Activated naive CD4-positive, alpha-beta T cell treated with anti-CD3 and anti-CD28 coated beads for 36 hours (primary cell): ENCODE measurements at regions not wholly inside any gene's neighbourhood (a gene's known extent, or its start where the extent isn't known, plus 50 kb on each side); places are given as distances from the start of the nearest gene placed in this dataset.

ENCODE experiments used
- CTCF ChIA-PET: fragments of 350-600 bp; sonication (Branson Sonifier 250); formaldehyde crosslinking; loops from one replicate; lab custom pipeline; 2021; ENCODE audit warnings: antibody characterized with exemption; lab: Charles Lee
- DNase-seq: peaks from one replicate; pipeline ENCODE4 v3.0.0-alpha.2; 2020
- H3K27ac Mint-ChIP-seq: one replicate; pipeline ENCODE4 v1.8.0; 2021; ENCODE audit warnings: mild to moderate bottlenecking, mixed read lengths
- H3K27me3 Mint-ChIP-seq: one replicate; pipeline ENCODE4 v1.8.0; 2021; ENCODE audit warnings: low read depth, mixed read lengths
- H3K36me3 Mint-ChIP-seq: one replicate; pipeline ENCODE4 v1.8.0; 2021; ENCODE audit warnings: low read depth, mixed read lengths
- H3K4me1 Mint-ChIP-seq: one replicate; pipeline ENCODE4 v1.8.0; 2021; ENCODE audit warnings: low read depth, mixed read lengths
- H3K4me3 Mint-ChIP-seq: one replicate; pipeline ENCODE4 v1.8.0; 2021; ENCODE audit warnings: mild to moderate bottlenecking, moderate library complexity, mixed read lengths
- H3K9me3 Mint-ChIP-seq: one replicate; pipeline ENCODE4 v1.8.0; 2021; ENCODE audit warnings: mixed read lengths
- intact Hi-C: fragments of 100-400 bp; cut with micrococcal nuclease; formaldehyde crosslinking; loops from one replicate; pipeline ENCODE4 v1.15.1; 2023

DNA sequence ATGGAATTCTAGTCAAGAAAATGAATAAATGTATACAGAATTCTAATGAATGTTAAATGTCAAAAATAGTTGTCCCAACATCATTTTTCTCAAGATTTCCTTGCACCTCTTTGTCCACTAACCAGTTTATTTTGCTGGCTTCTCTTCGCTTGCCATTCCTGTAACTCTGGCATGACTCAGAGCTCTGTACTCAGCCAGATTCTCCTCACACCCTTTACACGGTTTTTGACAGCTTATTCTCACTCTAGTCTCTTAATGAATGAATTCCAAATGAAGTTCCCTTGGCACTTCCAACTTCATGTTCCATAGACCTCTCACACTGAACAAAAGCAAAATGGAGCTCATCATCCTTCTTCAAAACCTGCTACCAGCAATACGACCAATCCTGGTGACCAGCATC lies 419.3 kb upstream of the SLIT2 start:
- H3K27ac Mint-ChIP-seq: no peak overlapping the region
- intact Hi-C loops: no loop called here
- no peak for DNase-seq
- no peaks in the 10 kb centered on the region for H3K4me1 Mint-ChIP-seq
- no peak overlapping the region for H3K4me3 Mint-ChIP-seq
- H3K9me3 Mint-ChIP-seq: peaks cover 4% of the 10 kb centered on the region
- no peaks in the 10 kb centered on the region for H3K27me3 Mint-ChIP-seq
- no peaks in the 10 kb centered on the region for H3K36me3 Mint-ChIP-seq
- CTCF ChIA-PET: no interaction called here

DNA sequence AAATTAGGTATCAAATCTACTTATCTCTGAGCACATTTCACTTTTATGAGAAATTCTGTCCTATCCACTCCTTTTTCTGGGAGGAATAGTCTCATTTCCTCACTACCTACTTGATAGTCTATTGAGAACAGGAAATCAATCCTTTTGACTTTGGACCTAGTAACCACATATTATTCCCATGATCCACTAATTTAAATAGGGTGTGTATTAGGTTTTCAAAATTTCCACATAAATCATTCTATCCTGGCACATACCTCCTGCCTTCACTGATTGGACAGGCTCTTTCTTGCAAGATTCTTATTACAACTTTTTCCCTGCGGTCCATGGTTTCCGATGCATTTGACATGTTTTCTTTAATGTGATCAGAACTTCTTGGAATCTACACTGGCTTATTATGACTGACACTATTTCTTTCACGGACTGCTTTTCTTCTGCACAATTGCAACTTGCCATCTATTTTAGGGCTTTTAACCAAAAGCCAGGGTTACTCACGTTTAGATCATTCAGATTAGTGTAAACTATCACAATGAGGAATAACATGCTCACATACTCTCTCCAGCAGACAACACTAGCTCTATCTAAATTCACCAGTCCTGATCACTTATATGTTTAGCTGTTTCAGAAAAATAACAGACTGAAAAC lies 419.9 kb upstream of the SLIT2 start:
- H3K27ac Mint-ChIP-seq: no peak overlapping the region
- CTCF ChIA-PET: no interaction called here
- no peaks in the 10 kb centered on the region for H3K36me3 Mint-ChIP-seq
- H3K4me1 Mint-ChIP-seq: no peaks in the 10 kb centered on the region
- H3K9me3 Mint-ChIP-seq: peaks cover under 1% of the 10 kb centered on the region
- no peak for DNase-seq
- intact Hi-C loops: no loop called here
- no peak overlapping the region for H3K4me3 Mint-ChIP-seq
- no peaks in the 10 kb centered on the region for H3K27me3 Mint-ChIP-seq

DNA sequence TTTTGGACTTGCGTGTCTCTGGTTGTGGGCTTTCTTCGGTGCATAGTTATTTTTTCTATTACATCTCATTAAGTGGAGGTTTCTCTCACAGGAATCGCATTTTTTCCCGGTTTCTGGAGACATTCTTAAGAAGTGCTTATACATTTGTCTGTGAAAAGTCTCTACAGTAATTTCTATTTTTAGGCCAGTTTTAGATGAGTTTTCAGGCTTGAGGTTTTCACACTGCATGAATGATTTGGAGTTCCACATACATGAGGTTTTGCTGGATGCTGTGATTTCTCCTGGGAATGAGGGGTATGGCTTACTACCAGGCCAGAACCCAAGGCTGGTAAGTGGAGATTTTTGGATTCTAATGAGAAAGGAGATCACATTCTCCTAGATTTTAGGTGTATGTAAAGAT lies 422.6 kb upstream of the SLIT2 start:
- no peaks in the 10 kb centered on the region for H3K4me1 Mint-ChIP-seq
- intact Hi-C loops: no loop called here
- CTCF ChIA-PET: no interaction called here
- peaks cover 2% of the 10 kb centered on the region for H3K9me3 Mint-ChIP-seq
- H3K27me3 Mint-ChIP-seq: no peaks in the 10 kb centered on the region
- no peaks in the 10 kb centered on the region for H3K36me3 Mint-ChIP-seq
- no peak for DNase-seq
- no peak overlapping the region for H3K27ac Mint-ChIP-seq
- H3K4me3 Mint-ChIP-seq: no peak overlapping the region

DNA sequence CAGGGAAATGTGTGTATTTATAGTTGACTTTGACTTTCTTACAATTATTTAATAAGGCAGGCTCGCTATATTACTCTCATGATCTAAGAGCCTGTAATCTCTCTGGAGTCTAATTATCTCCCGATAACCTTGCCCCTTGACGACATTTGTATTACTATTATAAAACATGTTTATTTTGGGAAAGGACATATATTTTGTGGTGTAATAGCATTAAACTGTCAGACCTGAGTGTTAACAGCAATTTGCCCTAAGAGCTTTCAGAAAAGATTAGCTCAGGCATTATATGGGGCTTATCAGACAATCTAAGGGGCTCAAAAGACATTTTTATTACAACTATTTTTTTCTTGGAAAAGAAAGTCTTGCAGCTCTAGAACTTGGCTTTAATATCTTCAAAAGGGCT lies 427.9 kb upstream of the SLIT2 start:
- DNase-seq: no peak
- Mint-ChIP-seq H3K9me3 (peaks cover 2% of the 10 kb centered on the region), H3K4me1 (no peaks in the 10 kb centered on the region), H3K4me3 (no peak overlapping the region), H3K27me3 (no peaks in the 10 kb centered on the region), H3K27ac (no peak overlapping the region), H3K36me3 (no peaks in the 10 kb centered on the region)
- intact Hi-C loops: no loop called here
- CTCF ChIA-PET: no interaction called here

DNA sequence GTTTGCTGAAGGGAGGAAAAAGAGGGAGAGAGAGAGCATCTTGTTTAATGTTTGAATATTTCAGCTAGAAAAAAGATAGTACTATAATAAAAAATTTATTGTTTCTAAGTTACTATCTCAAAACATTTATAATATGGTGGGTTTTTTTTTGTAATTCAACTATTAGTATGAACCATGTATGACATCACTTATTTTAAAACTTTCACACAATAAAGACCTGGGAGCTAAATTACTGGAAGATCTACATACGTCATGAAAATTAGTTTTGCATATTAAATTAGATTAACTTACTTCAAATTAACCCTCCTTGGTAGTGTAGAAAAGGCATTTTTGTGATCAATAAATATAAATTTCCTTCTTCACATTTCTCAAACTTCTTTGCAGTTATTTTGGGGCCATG lies 432.0 kb upstream of the SLIT2 start:
- Mint-ChIP-seq H3K4me3 (no peak overlapping the region), H3K27ac (no peak overlapping the region), H3K36me3 (no peaks in the 10 kb centered on the region), H3K4me1 (no peaks in the 10 kb centered on the region), H3K27me3 (no peaks in the 10 kb centered on the region), H3K9me3 (no peaks in the 10 kb centered on the region)
- no peak for DNase-seq
- intact Hi-C loops: no loop called here
- CTCF ChIA-PET: interaction anchor here (0.7 kb wide), 1 partner anchor 18 kb away, joined by 6 read pairs; no protein-coding TSS in a partner anchor

DNA sequence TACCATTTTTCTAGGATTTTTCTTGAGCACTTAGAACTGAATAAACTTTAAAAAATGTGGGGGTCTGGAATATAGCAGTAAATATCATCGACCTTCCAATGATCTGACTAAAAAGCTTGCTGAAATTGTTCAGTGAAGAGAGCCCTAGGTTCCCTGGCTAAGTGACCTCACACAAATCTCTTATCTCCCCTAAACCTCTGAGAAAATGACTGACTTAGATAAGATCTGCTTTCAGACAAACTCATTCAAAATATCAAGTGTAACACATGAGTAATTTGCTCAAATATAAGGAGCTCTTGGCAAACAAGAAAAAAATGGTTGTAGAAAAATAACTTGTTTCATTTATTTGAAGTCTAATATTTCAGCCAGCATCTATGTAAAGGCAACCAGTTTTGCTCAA lies 441.7 kb upstream of the SLIT2 start:
- Mint-ChIP-seq H3K27ac (no peak overlapping the region), H3K4me3 (no peak overlapping the region), H3K9me3 (no peaks in the 10 kb centered on the region), H3K27me3 (no peaks in the 10 kb centered on the region), H3K4me1 (no peaks in the 10 kb centered on the region), H3K36me3 (no peaks in the 10 kb centered on the region)
- DNase-seq: no peak
- CTCF ChIA-PET: no interaction called here
- intact Hi-C loops: no loop called here

DNA sequence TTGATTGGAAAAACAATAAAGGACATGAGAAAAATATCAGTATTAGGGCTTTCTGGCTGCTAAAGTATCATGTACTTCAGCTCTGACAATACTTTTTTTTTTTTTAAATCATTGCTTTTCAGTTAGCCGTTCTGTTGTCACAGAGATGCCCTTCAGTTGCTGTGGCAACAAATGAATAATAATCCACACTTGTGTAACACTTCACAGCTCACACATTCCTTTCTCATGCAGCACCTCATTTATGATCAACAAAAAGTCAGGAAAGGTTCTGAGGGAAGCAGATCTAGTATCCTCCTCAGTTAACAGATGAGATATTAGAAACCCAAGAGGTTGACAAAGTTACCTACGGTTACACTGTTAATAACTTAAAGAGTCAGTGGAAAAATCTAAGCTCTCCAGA lies 444.2 kb upstream of the SLIT2 start:
- no peak for DNase-seq
- intact Hi-C loops: no loop called here
- Mint-ChIP-seq H3K9me3 (peaks cover 1% of the 10 kb centered on the region), H3K27ac (no peak overlapping the region), H3K4me3 (no peak overlapping the region), H3K4me1 (no peaks in the 10 kb centered on the region), H3K27me3 (no peaks in the 10 kb centered on the region), H3K36me3 (no peaks in the 10 kb centered on the region)
- CTCF ChIA-PET: no interaction called here

DNA sequence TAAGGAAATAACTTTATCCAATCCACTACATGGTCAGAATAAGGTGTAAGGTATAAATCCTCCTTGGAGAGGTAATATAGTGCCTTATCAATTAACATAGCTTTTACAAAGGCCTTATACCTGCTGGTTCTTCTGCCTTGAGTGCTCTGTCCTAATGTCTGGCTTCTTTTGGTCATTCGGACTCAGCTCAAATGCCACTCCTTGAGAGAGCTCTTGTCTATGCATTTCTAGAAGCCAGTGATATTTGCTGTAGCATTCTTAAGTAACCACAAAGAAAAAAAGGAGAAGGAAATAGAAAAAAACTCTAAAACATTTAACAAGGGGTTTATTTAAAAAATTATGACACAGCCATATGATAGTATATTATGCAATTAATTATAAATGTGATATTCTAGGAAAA lies 444.8 kb upstream of the SLIT2 start:
- CTCF ChIA-PET: no interaction called here
- no peaks in the 10 kb centered on the region for H3K27me3 Mint-ChIP-seq
- intact Hi-C loops: no loop called here
- H3K4me1 Mint-ChIP-seq: no peaks in the 10 kb centered on the region
- H3K4me3 Mint-ChIP-seq: no peak overlapping the region
- no peak for DNase-seq
- H3K27ac Mint-ChIP-seq: no peak overlapping the region
- H3K9me3 Mint-ChIP-seq: peaks cover 1% of the 10 kb centered on the region
- no peaks in the 10 kb centered on the region for H3K36me3 Mint-ChIP-seq

DNA sequence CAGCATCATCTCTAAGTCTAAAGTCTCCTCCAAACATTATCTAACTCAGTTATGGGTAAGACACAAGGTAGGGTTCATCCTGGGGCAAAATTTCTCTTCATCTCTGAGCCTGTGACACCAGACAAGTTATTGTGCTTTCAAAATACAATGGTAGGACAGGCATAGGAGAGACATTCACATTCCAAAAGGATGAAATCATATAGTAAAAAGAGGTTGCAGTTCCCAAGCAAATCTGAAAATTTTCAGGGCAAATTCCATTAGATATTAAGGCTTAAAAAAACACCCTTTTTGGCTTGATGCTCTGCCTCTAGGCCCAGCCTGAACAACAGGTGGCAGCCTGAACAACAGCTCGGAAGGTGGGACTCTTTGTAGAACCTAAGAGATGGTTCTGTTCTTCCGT lies 448.3 kb upstream of the SLIT2 start:
- peaks cover 1% of the 10 kb centered on the region for H3K9me3 Mint-ChIP-seq
- no peak overlapping the region for H3K4me3 Mint-ChIP-seq
- H3K27me3 Mint-ChIP-seq: no peaks in the 10 kb centered on the region

DNA sequence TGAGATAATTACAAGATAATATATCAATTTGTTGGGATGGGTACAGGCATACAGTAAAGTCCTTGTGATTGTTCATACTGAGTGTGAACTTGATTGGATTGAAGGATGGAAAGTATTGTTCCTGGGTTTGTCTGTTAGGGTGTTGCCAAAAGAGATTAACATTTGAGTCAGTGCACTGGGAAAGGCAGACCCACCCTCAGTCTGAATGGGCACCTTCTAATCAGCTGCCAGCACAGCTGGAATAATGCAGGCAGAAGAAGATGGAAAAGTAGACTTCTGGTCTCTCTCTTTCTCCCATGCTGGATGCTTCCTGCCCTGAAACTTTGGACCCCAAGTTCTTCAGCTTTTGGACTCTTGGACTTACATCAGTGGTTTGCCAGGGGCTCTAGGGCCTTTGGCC lies 457.9 kb upstream of the SLIT2 start:
- H3K36me3 Mint-ChIP-seq: no peaks in the 10 kb centered on the region
- no peaks in the 10 kb centered on the region for H3K27me3 Mint-ChIP-seq
- CTCF ChIA-PET: no interaction called here
- no peaks in the 10 kb centered on the region for H3K4me1 Mint-ChIP-seq
- H3K4me3 Mint-ChIP-seq: no peak overlapping the region
- H3K27ac Mint-ChIP-seq: no peak overlapping the region
- peaks cover 4% of the 10 kb centered on the region for H3K9me3 Mint-ChIP-seq
- DNase-seq: no peak
- intact Hi-C loops: no loop called here

More for the DNA sequence above, 448.3 kb upstream of the SLIT2 start:
- Mint-ChIP-seq H3K27ac (no peak overlapping the region), H3K36me3 (no peaks in the 10 kb centered on the region), H3K4me1 (no peaks in the 10 kb centered on the region)
- CTCF ChIA-PET: no interaction called here
- intact Hi-C loops: no loop called here
- DNase-seq: no peak

DNA sequence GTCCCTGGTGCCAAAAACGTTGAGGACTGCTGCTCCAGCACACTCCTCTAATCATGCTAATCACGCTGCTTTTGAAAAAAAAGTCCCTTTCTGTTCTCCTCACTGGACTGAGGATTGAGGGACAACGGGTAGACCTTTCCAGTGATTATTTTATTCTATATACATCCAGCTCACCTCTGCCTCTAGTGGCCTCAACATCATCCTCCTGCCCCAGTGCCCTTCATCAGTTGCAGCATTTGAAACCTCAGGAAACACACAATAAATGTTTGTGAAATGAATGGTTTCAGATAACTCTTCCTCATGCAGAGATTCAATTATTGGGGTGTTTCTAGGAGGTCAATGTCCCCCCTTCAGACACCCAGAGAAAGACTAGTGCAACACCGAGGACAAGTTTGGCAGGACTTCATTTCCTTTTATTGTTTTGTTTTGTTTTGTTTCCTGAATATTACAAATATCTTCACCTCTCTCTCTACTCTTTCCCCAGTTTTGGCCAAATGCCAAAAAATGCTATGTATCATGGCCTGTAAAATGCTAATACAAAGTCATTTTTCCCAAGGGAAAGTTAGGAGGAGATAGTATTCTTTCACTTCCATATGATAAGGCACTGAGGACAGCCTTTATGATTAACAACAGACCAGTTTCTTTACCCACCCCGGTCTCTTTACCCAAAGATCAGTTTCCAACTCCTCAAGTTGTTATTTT lies 460.1 kb upstream of the SLIT2 start:
- no peaks in the 10 kb centered on the region for H3K4me1 Mint-ChIP-seq
- intact Hi-C loops: no loop called here
- no peaks in the 10 kb centered on the region for H3K27me3 Mint-ChIP-seq
- DNase-seq: no peak
- CTCF ChIA-PET: interaction anchor here (0.5 kb wide), 1 partner anchor 503 kb away, joined by 3 read pairs; no protein-coding TSS in a partner anchor
- H3K4me3 Mint-ChIP-seq: no peak overlapping the region
- H3K9me3 Mint-ChIP-seq: peaks cover under 1% of the 10 kb centered on the region
- no peak overlapping the region for H3K27ac Mint-ChIP-seq
- no peaks in the 10 kb centered on the region for H3K36me3 Mint-ChIP-seq

DNA sequence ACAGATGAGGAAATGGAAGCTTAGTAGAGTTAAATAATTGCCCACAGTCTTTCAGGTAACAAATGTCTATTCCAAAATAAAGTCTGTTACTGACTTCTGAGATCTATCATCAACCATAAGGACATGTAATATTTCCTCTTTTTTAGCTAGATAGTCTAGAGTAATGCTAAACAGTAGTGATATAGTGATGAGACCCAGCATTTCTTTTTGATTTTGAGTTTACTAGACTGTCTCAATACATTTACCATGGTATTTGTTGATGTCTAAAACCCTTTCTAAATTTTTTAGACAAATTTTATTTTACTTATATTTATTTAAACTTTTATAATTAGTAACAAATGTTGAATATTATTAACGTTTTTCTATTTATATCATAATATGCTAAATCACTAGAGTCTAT lies 465.1 kb upstream of the SLIT2 start:
- no peaks in the 10 kb centered on the region for H3K4me1 Mint-ChIP-seq
- H3K27ac Mint-ChIP-seq: no peak overlapping the region
- no peaks in the 10 kb centered on the region for H3K27me3 Mint-ChIP-seq
- H3K9me3 Mint-ChIP-seq: peaks cover 9% of the 10 kb centered on the region
- H3K36me3 Mint-ChIP-seq: no peaks in the 10 kb centered on the region
- intact Hi-C loops: no loop called here
- CTCF ChIA-PET: no interaction called here
- DNase-seq: no peak
- H3K4me3 Mint-ChIP-seq: no peak overlapping the region

DNA sequence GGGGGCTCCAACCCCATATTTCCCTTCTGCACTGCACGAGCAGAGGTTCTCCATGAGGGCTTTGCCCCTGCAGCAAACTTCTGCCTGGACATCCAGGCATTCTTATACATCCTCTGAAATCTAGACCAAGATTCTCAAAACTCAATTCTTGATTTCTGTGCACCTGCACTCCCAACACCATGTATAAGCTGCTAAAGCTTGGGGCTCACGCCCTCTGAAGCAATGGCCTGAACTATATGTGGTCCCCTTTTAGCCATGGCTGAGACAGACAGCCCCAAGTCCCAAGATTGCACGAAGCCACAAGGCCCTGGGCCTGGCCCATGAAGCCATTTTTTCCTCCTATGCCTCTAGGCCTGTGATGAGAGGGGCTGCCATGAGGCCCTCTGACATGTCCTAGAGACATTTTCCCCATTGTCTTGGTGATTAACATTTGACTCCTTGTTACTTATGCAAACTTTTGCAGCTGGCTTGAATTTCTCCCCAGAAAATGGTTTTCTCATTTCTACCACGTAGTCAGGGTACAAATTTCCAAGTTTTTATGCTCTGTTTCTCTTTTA lies 468.0 kb upstream of the SLIT2 start:
- no peaks in the 10 kb centered on the region for H3K36me3 Mint-ChIP-seq
- H3K27me3 Mint-ChIP-seq: no peaks in the 10 kb centered on the region
- peaks cover 17% of the 10 kb centered on the region for H3K9me3 Mint-ChIP-seq
- DNase-seq: no peak
- H3K4me1 Mint-ChIP-seq: no peaks in the 10 kb centered on the region
- intact Hi-C loops: no loop called here
- no peak overlapping the region for H3K27ac Mint-ChIP-seq
- CTCF ChIA-PET: no interaction called here
- H3K4me3 Mint-ChIP-seq: no peak overlapping the region
